ENCODE measurements at regions not wholly inside any gene's neighbourhood (a gene's known extent, or its start where the extent isn't known, plus 50 kb on each side); places are given as distances from the start of the nearest gene placed in this dataset.

GRCh38 chr13:76756451-76756850, 129.8 kb downstream of the KCTD12 start:
- no peak for TF ChIP-seq EZH2 (IDR thresholded peaks at IDR 0.05)
- TF ChIP-seq POLR2AphosphoS5 (IDR thresholded peaks at IDR 0.05; ENCODE audit: borderline replicate concordance, low read depth, low read length) = no peak
